Cardiac fibroblast (primary cell): ENCODE measurements at regions not wholly inside any gene's neighbourhood (a gene's known extent, or its start where the extent isn't known, plus 50 kb on each side); places are given as distances from the start of the nearest gene placed in this dataset.

Source experiments
- DNase-seq, 2 donors: peaks; one replicate each; pipeline versions ENCODE4 v3.0.0 to v3.0.0-alpha.2; 2010; ENCODE audit warnings: low read depth in 2 of 2
- H3K4me3 ChIP-seq, 2 donors: replicated peaks in 1 of 2; 1 replicate in 1 of 2; 2 replicates in 1 of 2; pipeline ENCODE4 v1.5.1; 2011; ENCODE audit warnings: low read depth in 2 of 2, low read length in 2 of 2, mild to moderate bottlenecking in 2 of 2, moderate library complexity in 1 of 2
- CTCF ChIP-seq: IDR thresholded peaks from one replicate; pipeline ENCODE4 v1.5.1; 2011; ENCODE audit warnings: low read depth, mild to moderate bottlenecking, low read length, inconsistent platforms

GRCh38 chr13:39100996-39101738 lies 62.9 kb downstream of the NHLRC3 start:
- DNase-seq, result peak; percentile 4 to 32
- no peak overlapping the region for H3K4me3 ChIP-seq
- no peak for TF ChIP-seq CTCF

GRCh38 chr13:39102981-39103490 lies 64.8 kb downstream of the NHLRC3 start:
- DNase-seq, result no peak
- no peak for TF ChIP-seq CTCF
- no peak overlapping the region for H3K4me3 ChIP-seq

GRCh38 chr13:39105110-39105509 lies 66.9 kb downstream of the NHLRC3 start:
- no peak for TF ChIP-seq CTCF
- no peak overlapping the region for H3K4me3 ChIP-seq
- DNase-seq, result peak; percentile 25 to 33

- peak in 1 of 2 donors; percentile 2 for DNase-seq
- TF ChIP-seq CTCF, result no peak
- no peak overlapping the region for H3K4me3 ChIP-seq
These were observed 68.2 kb downstream of the NHLRC3 start for GRCh38 chr13:39106216-39107005.

GRCh38 chr13:39107561-39107960 lies 69.3 kb downstream of the NHLRC3 start:
- no peak overlapping the region for H3K4me3 ChIP-seq
- TF ChIP-seq CTCF, result no peak
- DNase-seq, result no peak

- TF ChIP-seq CTCF, result no peak
- H3K4me3 ChIP-seq, result no peak overlapping the region
These were observed 70.5 kb downstream of the NHLRC3 start for GRCh38 chr13:39108783-39109182.

More at GRCh38 chr13:39108783-39109182, 70.5 kb downstream of the NHLRC3 start:
- no peak for DNase-seq
